ENCODE measurements at regions not wholly inside any gene's neighbourhood (a gene's known extent, or its start where the extent isn't known, plus 50 kb on each side); places are given as distances from the start of the nearest gene placed in this dataset.
A peak's percentile ranks its signal among the peaks of the same experiment; 100 is the strongest.

GRCh38 chr13:107252428-107252827 lies 684.5 kb upstream of the ARGLU1 start:
- DNase-seq (ENCODE audit: low spot score): no peak

- no peak for DNase-seq (ENCODE audit: low spot score)
These were observed 684.1 kb upstream of the ARGLU1 start for GRCh38 chr13:107252021-107252420.

DNA sequence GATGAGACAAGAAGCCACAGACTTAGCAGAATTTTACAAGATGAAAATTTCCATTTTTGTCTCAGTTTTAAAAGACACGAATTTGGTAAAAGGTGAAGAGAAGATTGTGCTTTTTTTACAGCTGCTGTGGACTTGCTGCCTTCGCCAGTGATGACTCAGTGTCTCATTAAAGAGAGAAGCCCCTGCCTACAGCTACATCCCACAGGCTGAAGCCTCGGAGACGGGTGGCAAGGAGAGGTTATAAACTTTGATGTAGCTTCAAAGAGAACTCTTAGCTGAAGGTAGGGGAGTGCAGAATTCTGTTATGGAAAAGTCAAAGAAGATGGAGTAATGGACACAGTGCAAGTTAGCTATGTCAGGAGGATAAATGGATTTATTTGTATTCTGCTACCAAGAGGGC lies 683.4 kb upstream of the ARGLU1 start:
- no peak for DNase-seq (ENCODE audit: low spot score)

DNA sequence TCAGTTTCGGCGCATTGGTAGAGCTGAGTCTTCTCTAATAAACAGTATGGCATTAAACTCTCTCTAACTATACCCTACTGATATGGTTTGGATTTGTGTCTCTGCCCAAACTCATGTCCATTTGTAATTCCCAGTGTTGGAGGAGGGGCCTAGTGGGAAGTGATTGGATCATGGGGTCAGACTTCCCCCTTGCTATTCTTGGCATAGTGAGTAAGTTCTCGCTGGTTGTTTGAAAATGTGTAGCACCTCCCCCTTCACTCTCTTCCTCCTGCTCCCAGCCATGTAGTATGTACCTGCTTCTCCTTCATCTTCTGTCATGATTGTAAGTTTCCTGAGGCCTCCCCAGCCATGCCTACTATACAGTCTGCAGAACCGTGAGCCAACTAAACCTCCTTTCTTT lies 682.7 kb upstream of the ARGLU1 start:
- DNase-seq (ENCODE audit: low spot score): no peak

GRCh38 chr13:107244241-107244640 lies 676.3 kb upstream of the ARGLU1 start:
- DNase-seq (ENCODE audit: low spot score): no peak

DNA sequence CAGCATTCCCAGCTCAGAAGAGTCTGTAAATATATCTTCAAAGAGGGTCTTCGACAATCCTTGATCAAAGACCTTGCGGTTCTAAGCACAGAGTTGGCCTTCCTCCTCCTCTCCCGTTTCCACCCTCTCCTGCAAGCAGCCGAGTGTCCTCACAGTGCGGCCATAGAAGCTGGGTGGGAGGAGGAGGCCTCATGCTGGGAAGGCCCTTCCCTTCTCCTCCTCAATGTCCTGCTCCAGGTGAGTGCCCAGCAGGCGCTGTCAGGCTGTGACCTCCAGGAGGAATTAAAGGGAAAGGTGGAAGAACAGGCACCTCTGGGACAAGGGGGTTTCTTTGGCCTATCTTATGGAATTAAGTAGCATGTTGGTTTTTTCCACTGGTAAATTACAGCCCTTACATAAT lies 674.2 kb upstream of the ARGLU1 start:
- no peak for DNase-seq (ENCODE audit: low spot score)

DNA sequence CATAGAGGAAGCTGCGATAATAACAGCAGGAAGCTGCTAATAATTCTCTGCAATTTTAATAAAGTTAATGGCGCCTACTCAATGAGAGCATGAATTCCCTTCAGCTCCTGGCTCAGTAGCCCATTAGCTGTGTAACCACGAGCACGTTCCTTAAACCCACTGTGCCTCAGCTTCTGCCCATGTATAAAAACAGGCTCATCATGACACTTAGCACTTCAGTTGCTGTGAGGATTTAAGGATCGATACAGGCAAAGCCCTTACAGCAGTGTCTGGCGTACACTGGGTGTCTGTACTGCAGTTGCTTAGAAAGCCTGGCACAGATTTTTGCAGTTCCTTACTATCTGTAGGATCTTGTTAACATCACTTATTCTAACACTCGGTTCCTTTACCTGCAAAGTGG lies 673.4 kb upstream of the ARGLU1 start:
- no peak for DNase-seq (ENCODE audit: low spot score)

DNA sequence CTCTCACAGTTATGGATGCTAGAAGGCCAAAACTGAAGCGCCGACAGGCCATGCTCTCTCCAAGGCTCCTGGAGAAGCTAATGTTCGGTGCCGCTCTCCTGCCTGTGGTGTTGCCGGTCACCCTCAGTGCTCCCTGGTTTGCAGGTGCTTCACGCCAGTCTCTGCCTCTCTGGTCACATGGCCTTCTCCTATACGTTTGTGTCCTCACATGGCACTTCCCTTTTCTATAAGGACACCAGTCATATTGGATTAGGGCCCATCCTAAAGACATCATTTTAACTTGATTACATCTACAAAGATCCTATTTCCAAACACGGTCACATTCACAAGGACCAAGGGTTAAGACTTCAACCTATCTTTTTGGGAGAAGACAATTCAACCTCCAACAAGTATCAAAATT lies 671.3 kb upstream of the ARGLU1 start:
- no peak for DNase-seq (ENCODE audit: low spot score)

- DNase-seq (ENCODE audit: low spot score): no peak
These were observed 670.5 kb upstream of the ARGLU1 start for GRCh38 chr13:107238262-107238981.

DNA sequence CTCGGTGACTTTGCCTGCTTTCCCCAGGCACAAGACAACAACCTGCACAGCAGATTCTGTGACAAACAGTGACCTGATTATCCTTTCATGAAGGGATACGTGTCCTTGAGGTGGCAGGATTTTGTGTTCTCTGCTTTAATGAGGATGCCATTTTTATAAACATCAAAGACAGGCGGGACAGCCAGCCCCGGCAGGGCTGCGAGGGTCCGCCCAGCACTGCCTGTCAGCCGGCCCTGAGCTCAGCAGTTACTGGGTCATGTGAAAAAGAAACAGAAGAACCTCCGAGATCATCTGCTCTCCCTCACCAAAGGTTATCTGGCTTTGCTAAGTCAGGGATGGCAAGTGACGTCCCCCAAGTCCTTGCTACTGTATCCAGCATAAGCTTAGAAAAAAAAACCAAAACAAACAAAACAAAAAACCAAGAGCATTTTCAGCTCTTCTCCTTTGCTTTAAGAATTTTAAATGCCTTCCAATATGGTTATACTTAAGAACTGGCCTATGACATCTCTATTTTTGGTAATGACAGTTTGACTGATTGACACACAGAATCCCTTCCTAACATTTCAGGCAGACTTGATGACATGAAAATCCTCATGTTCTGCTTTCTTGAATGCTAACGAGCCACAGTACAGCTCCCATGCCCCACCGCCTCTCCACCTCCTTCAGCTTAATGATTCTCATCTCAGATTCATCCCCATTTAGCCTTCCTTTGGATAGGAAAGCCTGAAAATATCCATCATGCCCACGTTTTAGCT lies 666.6 kb upstream of the ARGLU1 start:
- DNase-seq (ENCODE audit: low spot score): no peak

- no peak for DNase-seq (ENCODE audit: low spot score)
These were observed 665.6 kb upstream of the ARGLU1 start for GRCh38 chr13:107233541-107233940.

GRCh38 chr13:107231944-107232343 lies 664.0 kb upstream of the ARGLU1 start:
- no peak for DNase-seq (ENCODE audit: low spot score)

DNA sequence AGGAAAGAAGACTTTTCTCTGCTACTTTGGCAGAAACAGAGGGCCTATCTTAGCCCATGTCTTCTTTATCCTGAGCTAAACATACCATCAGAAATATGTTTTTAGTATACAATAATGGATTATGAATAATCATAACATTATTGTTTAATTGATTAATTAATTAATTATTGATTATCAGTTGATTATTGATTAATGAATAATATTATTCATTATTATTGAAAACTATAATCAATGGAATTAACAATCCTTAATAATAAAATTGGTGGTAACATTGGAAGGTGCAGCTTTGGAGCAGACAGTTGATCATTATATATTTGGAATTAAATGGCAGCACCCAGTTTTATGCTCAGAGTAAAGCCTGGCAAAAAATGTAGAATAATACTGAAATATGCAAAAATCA lies 655.9 kb upstream of the ARGLU1 start:
- DNase-seq (ENCODE audit: low spot score): no peak

- DNase-seq (ENCODE audit: low spot score): no peak
These were observed 654.7 kb upstream of the ARGLU1 start for GRCh38 chr13:107222597-107222996.

DNA sequence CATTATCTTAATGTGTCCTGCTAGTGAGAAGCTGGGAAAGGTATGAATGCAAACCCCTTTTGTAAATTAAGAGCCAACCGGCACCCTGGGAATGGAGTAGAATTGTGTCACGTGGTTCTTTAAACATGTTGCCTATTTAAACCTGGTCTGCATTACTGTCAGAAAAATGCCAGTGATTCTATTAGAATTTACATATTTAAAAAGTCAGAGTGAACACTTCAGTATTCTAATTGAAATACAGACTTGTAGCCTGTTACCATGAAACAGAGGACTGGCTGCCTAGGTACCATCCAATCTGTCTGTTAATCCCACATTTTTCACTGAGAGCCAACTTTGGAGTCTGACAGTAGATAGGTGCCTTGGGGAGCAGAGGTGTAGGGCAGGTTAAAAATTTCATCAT lies 652.3 kb upstream of the ARGLU1 start:
- no peak for DNase-seq (ENCODE audit: low spot score)

GRCh38 chr13:107217251-107217650 lies 649.3 kb upstream of the ARGLU1 start:
- no peak for DNase-seq (ENCODE audit: low spot score)

- no peak for DNase-seq (ENCODE audit: low spot score)
These were observed 648.3 kb upstream of the ARGLU1 start for GRCh38 chr13:107216046-107216755.

DNA sequence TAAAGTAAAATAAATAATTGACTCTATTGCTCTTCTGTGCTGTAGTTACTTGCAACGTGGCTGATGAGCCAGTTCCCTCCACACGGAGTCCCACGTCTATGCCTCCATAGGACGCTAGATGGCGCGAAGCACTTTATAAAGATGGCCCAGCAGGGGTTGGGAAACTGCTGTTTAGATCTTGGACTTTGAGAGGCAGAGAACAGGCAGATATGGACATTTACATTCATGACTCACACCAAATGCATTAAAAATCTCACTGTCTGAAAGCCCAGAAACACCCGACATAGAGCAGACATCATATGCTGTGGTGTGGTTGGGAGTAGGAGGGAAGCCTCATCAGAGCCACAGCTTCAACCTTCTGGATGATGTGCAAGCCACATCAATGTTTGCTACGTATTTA lies 643.1 kb upstream of the ARGLU1 start:
- peak; percentile 13 for DNase-seq (ENCODE audit: low spot score)

GRCh38 chr13:107210723-107211030 lies 642.7 kb upstream of the ARGLU1 start:
- no peak for DNase-seq (ENCODE audit: low spot score)

DNA sequence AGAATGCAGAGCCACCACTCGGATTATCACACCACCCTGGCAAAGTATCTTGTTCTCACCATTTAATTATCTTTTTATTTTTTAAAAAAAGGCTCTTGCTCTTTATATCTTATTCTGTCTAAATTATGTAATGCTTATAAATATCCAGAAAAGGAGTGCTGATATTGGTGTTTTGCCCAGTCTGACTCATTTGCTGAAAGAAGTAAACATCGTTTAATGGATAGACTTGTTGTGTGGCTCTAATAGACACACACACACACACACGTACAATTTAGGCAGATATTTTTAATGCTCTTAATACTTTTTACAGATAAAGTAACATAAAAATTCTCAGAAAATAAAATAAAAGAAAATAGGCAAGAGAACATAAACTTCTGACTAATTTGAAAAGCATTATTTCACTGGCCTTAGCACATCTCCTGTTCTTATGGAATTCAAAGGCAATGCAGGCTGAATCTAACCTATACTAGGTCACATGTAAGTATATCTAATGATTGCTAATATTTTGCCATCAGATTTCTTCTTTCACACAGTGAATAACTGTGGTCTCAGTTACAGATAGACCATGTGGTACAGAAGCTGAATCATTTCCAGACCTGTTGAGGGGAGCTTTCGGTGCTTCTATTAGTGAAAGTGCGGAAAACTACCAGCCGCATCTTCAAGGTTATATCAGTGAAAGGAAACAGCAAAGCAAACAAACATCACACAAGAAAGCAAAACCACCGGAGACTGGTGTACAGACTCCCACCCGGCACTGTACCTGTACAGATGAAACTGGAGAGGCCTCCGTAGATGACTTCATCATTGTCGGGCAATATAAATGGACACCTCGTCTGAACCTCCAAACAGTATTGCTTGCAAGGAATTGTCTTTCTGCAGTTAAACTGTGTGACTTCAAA lies 642.1 kb upstream of the ARGLU1 start:
- no peak for DNase-seq (ENCODE audit: low spot score)

- no peak for DNase-seq (ENCODE audit: low spot score)
These were observed 641.0 kb upstream of the ARGLU1 start for GRCh38 chr13:107208889-107209288.

All from germinal center (tissue), 1 donor.